Caki2 (cell line): ENCODE measurements at regions not wholly inside any gene's neighbourhood (a gene's known extent, or its start where the extent isn't known, plus 50 kb on each side); places are given as distances from the start of the nearest gene placed in this dataset.

Experiments used
- DNase-seq: peaks from one replicate; pipeline ENCODE4 v3.0.0-alpha.2; 2015; ENCODE audit warnings: low read depth
- in situ Hi-C: cut with HindIII; loops from 2 replicates; pipeline ENCODE4 v1.10.0; 2016; ENCODE audit warnings: low sequenced_read_pairs, low pct_unique_long_range_greater_than_20kb, mixed read lengths

- no peak for DNase-seq
- in situ Hi-C loops = no loop called here
Observed at GRCh38 chr13:30359991-30360390, 52.6 kb upstream of the KATNAL1 start.

GRCh38 chr13:30360586-30360985, 53.2 kb upstream of the KATNAL1 start:
- in situ Hi-C loops = no loop called here

GRCh38 chr13:30362005-30362788, 54.8 kb upstream of the KATNAL1 start:
- in situ Hi-C loops = no loop called here
- no peak for DNase-seq

More at GRCh38 chr13:30360586-30360985, 53.2 kb upstream of the KATNAL1 start:
- no peak for DNase-seq

- DNase-seq = no peak
- in situ Hi-C loops = no loop called here
Observed at GRCh38 chr13:30362869-30363268, 55.5 kb upstream of the KATNAL1 start.

GRCh38 chr13:30363725-30364124, 56.4 kb upstream of the KATNAL1 start:
- in situ Hi-C loops = no loop called here
- no peak for DNase-seq

GRCh38 chr13:30364133-30364532, 56.8 kb upstream of the KATNAL1 start:
- in situ Hi-C loops = no loop called here
- no peak for DNase-seq

GRCh38 chr13:30364876-30365275, 57.4 kb upstream of the UBE2L5 start:
- in situ Hi-C loops = no loop called here
- peak; percentile 11 for DNase-seq

- DNase-seq = no peak
- in situ Hi-C loops = no loop called here
Observed at GRCh38 chr13:30366088-30366487, 56.2 kb upstream of the UBE2L5 start.

GRCh38 chr13:30367296-30367695, 55.0 kb upstream of the UBE2L5 start:
- in situ Hi-C loops = no loop called here
- no peak for DNase-seq

GRCh38 chr13:30370146-30370545, 52.1 kb upstream of the UBE2L5 start:
- no peak for DNase-seq
- in situ Hi-C loops = no loop called here

- in situ Hi-C loops = no loop called here
- DNase-seq = no peak
Observed at GRCh38 chr13:30370916-30371521, 51.3 kb upstream of the UBE2L5 start.

- DNase-seq = peak; percentile 56
- in situ Hi-C loops = no loop called here
Observed at GRCh38 chr13:30371649-30372265, 50.5 kb upstream of the UBE2L5 start.
